ENCODE measurements at regions not wholly inside any gene's neighbourhood (a gene's known extent, or its start where the extent isn't known, plus 50 kb on each side); places are given as distances from the start of the nearest gene placed in this dataset.

- H3K4me3 ChIP-seq (ENCODE audit: low read length) = no peak overlapping the region
- TF ChIP-seq CTCF (IDR thresholded peaks at IDR 0.05; ENCODE audit: insufficient read depth, low read depth, low read length, missing control alignments) = no peak
- DNase-seq (ENCODE audit: low read depth) = no peak
Measured at GRCh38 chr2:34308140-34308539, 709.0 kb upstream of the FAM98A start.

DNA sequence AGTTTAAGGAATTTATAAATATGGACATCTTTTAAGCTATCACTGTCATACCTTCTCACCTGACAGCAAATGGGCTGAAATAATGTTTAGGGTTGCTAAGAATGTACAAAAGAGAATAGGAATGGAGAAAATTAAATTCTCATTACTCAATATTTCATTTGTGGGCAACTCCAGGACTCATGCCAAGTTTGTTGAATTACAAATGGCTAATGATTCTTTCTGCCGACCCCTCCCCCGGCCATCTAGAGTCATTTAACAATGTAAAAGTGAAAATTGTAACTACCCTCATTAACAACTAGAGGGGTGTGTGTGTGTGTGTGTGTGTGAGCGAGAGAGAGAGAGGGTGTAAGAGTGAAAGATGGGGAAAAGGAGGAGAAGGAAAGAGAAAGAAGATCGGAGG, 708.5 kb upstream of the FAM98A start:
- no peak for TF ChIP-seq CTCF (IDR thresholded peaks at IDR 0.05; ENCODE audit: insufficient read depth, low read depth, low read length, missing control alignments)
- no peak overlapping the region for H3K4me3 ChIP-seq (ENCODE audit: low read length)
- DNase-seq (ENCODE audit: low read depth) = no peak

DNA sequence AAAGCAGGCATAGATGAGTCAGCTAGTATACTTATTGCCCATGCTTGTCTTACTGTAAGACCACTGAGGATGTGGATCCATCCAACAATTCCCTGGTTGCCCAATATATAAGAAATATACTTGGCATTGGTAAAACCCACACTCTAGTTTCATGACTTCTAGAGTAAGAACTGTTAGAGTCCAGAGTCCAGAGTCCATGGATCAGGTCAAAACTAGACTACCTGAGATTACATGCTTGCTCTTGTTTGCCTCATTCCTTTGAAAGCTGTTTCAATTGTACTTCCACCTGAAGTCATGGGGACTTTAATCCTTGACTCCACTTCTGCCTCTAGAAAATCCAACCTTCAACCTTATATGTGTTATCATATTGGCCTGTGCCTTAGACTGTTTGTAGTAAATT, 707.6 kb upstream of the FAM98A start:
- TF ChIP-seq CTCF (IDR thresholded peaks at IDR 0.05; ENCODE audit: insufficient read depth, low read depth, low read length, missing control alignments) = no peak
- H3K4me3 ChIP-seq (ENCODE audit: low read length) = no peak overlapping the region
- DNase-seq (ENCODE audit: low read depth) = no peak

GRCh38 chr2:34305587-34305986, 706.5 kb upstream of the FAM98A start:
- TF ChIP-seq CTCF (IDR thresholded peaks at IDR 0.05; ENCODE audit: insufficient read depth, low read depth, low read length, missing control alignments) = no peak
- no peak for DNase-seq (ENCODE audit: low read depth)
- H3K4me3 ChIP-seq (ENCODE audit: low read length) = no peak overlapping the region

- H3K4me3 ChIP-seq (ENCODE audit: low read length) = no peak overlapping the region
- DNase-seq (ENCODE audit: low read depth) = no peak
- no peak for TF ChIP-seq CTCF (IDR thresholded peaks at IDR 0.05; ENCODE audit: insufficient read depth, low read depth, low read length, missing control alignments)
Measured at GRCh38 chr2:34294961-34295360, 695.9 kb upstream of the FAM98A start.

DNA sequence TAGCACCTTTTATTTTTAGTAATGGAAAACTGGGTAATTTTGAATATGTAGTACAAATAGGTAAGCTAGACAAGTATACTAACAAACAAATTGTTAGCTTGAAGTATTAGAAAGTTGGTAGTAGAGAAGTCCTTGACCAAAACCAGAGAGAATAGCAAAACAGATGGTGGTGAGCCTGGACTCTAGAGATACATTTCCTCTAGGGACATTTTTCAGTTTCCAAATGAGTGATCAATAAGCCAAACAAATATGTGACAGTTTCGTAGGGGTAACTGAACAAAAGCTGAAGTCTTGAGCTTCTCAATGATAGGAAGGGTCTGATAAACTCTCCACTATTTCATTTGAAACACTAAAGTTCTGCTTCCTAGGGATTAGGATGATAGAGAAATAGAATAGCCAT, 692.0 kb upstream of the FAM98A start:
- no peak for TF ChIP-seq CTCF (IDR thresholded peaks at IDR 0.05; ENCODE audit: insufficient read depth, low read depth, low read length, missing control alignments)
- no peak overlapping the region for H3K4me3 ChIP-seq (ENCODE audit: low read length)
- DNase-seq (ENCODE audit: low read depth) = no peak

DNA sequence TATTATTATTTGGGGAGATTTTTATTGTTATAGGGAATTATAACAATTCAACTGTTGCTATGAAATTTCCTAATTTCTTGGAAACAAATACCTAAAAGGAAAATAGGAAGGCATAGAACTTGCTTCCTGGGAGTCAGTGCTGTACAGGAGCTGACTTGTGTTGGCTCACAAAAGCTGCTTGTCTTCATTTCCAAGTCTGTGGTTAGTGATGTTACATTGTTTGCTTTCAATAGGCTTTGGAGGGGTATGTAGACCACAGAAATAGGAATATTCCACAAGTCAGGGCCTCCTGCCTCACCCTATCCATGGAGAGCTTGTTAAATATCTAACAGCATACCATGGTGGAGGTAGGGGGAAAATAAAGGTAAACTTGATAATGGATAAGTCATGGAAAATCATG, 688.9 kb upstream of the FAM98A start:
- no peak for TF ChIP-seq CTCF (IDR thresholded peaks at IDR 0.05; ENCODE audit: insufficient read depth, low read depth, low read length, missing control alignments)
- H3K4me3 ChIP-seq (ENCODE audit: low read length) = no peak overlapping the region
- no peak for DNase-seq (ENCODE audit: low read depth)
